ENCODE measurements at regions not wholly inside any gene's neighbourhood (a gene's known extent, or its start where the extent isn't known, plus 50 kb on each side); places are given as distances from the start of the nearest gene placed in this dataset.
"Not testable (repeated sequence)": the region's sequence is repeated elsewhere in the genome, so short reads cannot be mapped to it uniquely, and the experiment has no call there.

- in situ Hi-C loops (cut with MboI; ENCODE audit: low sequenced_read_pairs), result no loop called here
These were observed 597.3 kb upstream of the CLINT1 start for GRCh38 chr5:158456241-158456640.

GRCh38 chr5:158451993-158452672, 593.2 kb upstream of the CLINT1 start:
- in situ Hi-C loops (cut with MboI; ENCODE audit: low sequenced_read_pairs), result no loop called here

- in situ Hi-C loops (cut with MboI; ENCODE audit: low sequenced_read_pairs), result no loop called here
These were observed 592.5 kb upstream of the CLINT1 start for GRCh38 chr5:158451203-158451992.

GRCh38 chr5:158450751-158451171, 591.8 kb upstream of the CLINT1 start:
- in situ Hi-C loops (cut with MboI; ENCODE audit: low sequenced_read_pairs), result no loop called here

- in situ Hi-C loops (cut with MboI; ENCODE audit: low sequenced_read_pairs), result not testable (repeated sequence)
These were observed 587.8 kb upstream of the CLINT1 start for GRCh38 chr5:158446761-158447160.

- in situ Hi-C loops (cut with MboI; ENCODE audit: low sequenced_read_pairs), result not testable (repeated sequence)
These were observed 580.3 kb upstream of the CLINT1 start for GRCh38 chr5:158439204-158439603.

- in situ Hi-C loops (cut with MboI; ENCODE audit: low sequenced_read_pairs), result no loop called here
These were observed 577.5 kb upstream of the CLINT1 start for GRCh38 chr5:158436271-158437065.

- in situ Hi-C loops (cut with MboI; ENCODE audit: low sequenced_read_pairs), result no loop called here
These were observed 576.2 kb upstream of the CLINT1 start for GRCh38 chr5:158435161-158435616.

- in situ Hi-C loops (cut with MboI; ENCODE audit: low sequenced_read_pairs), result no loop called here
These were observed 575.8 kb upstream of the CLINT1 start for GRCh38 chr5:158434749-158435148.

GRCh38 chr5:158433634-158434033, 574.7 kb upstream of the CLINT1 start:
- in situ Hi-C loops (cut with MboI; ENCODE audit: low sequenced_read_pairs), result no loop called here

- in situ Hi-C loops (cut with MboI; ENCODE audit: low sequenced_read_pairs), result no loop called here
These were observed 572.6 kb upstream of the CLINT1 start for GRCh38 chr5:158431369-158432029.

- in situ Hi-C loops (cut with MboI; ENCODE audit: low sequenced_read_pairs), result no loop called here
These were observed 571.8 kb upstream of the CLINT1 start for GRCh38 chr5:158430798-158431167.

- in situ Hi-C loops (cut with MboI; ENCODE audit: low sequenced_read_pairs), result no loop called here
These were observed 571.3 kb upstream of the CLINT1 start for GRCh38 chr5:158430166-158430797.

- in situ Hi-C loops (cut with MboI; ENCODE audit: low sequenced_read_pairs), result no loop called here
These were observed 570.6 kb upstream of the CLINT1 start for GRCh38 chr5:158429564-158429963.

GRCh38 chr5:158423623-158424200, 564.8 kb upstream of the CLINT1 start:
- in situ Hi-C loops (cut with MboI; ENCODE audit: low sequenced_read_pairs), result no loop called here

- in situ Hi-C loops (cut with MboI; ENCODE audit: low sequenced_read_pairs), result no loop called here
These were observed 563.9 kb upstream of the CLINT1 start for GRCh38 chr5:158422653-158423515.

GRCh38 chr5:158421319-158421718, 562.4 kb upstream of the CLINT1 start:
- in situ Hi-C loops (cut with MboI; ENCODE audit: low sequenced_read_pairs), result no loop called here

- in situ Hi-C loops (cut with MboI; ENCODE audit: low sequenced_read_pairs), result no loop called here
These were observed 560.2 kb upstream of the CLINT1 start for GRCh38 chr5:158419186-158419585.

- in situ Hi-C loops (cut with MboI; ENCODE audit: low sequenced_read_pairs), result no loop called here
These were observed 555.8 kb upstream of the CLINT1 start for GRCh38 chr5:158414780-158415179.

Measured in HL-60/S4 treated with phorbol 12-myristate 13-acetate at 8.2 ng/mL for 4 days and 3 days (cell line).